Keratinocyte (primary cell): ENCODE measurements at regions not wholly inside any gene's neighbourhood (a gene's known extent, or its start where the extent isn't known, plus 50 kb on each side); places are given as distances from the start of the nearest gene placed in this dataset.
"Not testable (repeated sequence)": the region's sequence is repeated elsewhere in the genome, so short reads cannot be mapped to it uniquely, and the experiment has no call there.

Experiments used
- DNase-seq: peaks from one replicate; pipeline ENCODE4 v3.0.0-alpha.2; 2011; ENCODE audit warnings: low read depth, missing footprints, low spot score
- FAIRE-seq: peaks from 2 replicates; lab custom pipeline; 2011; peaks lifted over from hg19 to GRCh38; lab: Jason Lieb, UNC
- H2AFZ ChIP-seq: 2 replicates; pipeline ENCODE4 v1.6.0; 2012; ENCODE audit warnings: low read length, control low read depth, inconsistent platforms; ENCODE audit not compliant: control insufficient read depth
- H3K27ac ChIP-seq: 2 replicates; pipeline ENCODE4 v1.5.1; 2011; ENCODE audit warnings: low read length; ENCODE audit not compliant: control insufficient read depth, insufficient read depth
- H3K27me3 ChIP-seq: 3 replicates; pipeline ENCODE4 v1.6.0; 2011; ENCODE audit warnings: low read length; ENCODE audit not compliant: control insufficient read depth, insufficient read depth; ENCODE audit errors: extremely low read depth
- H3K36me3 ChIP-seq, 2 experiments: 2 replicates in 1 of 2; 3 replicates in 1 of 2; pipeline ENCODE4 v1.5.1; 2011; ENCODE audit warnings: low read length in 2 of 2, mild to moderate bottlenecking in 1 of 2; ENCODE audit not compliant: control insufficient read depth in 2 of 2, insufficient read depth in 2 of 2; ENCODE audit errors: extremely low read depth in 1 of 2
- H3K4me1 ChIP-seq: 3 replicates; pipeline ENCODE4 v1.5.1; 2011; ENCODE audit warnings: low read length; ENCODE audit not compliant: control insufficient read depth, insufficient read depth; ENCODE audit errors: extremely low read depth
- H3K4me2 ChIP-seq: 3 replicates; pipeline ENCODE4 v1.6.0; 2011; ENCODE audit warnings: low read depth, low read length; ENCODE audit not compliant: control insufficient read depth, insufficient read depth; ENCODE audit errors: extremely low read depth
- H3K4me3 ChIP-seq, 3 experiments: fragments of 200-600 bp in 1 of 3; sonication (generic) in 1 of 3; 2 replicates in 2 of 3; 3 replicates in 1 of 3; pipeline ENCODE4 v1.5.1; 2011 to 2016; ENCODE audit warnings: low read length in 3 of 3, mild to moderate bottlenecking in 3 of 3, control low read depth in 2 of 3, inconsistent platforms in 1 of 3, low read depth in 1 of 3, mixed read lengths in 1 of 3, mixed run types in 1 of 3, moderate library complexity in 1 of 3; ENCODE audit not compliant: control insufficient read depth in 2 of 3, insufficient read depth in 2 of 3; ENCODE audit errors: extremely low read depth in 1 of 3
- H3K79me2 ChIP-seq: 2 replicates; pipeline ENCODE4 v1.6.0; 2012; ENCODE audit warnings: low read length; ENCODE audit not compliant: control insufficient read depth, insufficient read depth
- H3K9ac ChIP-seq: 3 replicates; pipeline ENCODE4 v1.6.0; 2011; ENCODE audit warnings: low read length; ENCODE audit not compliant: control insufficient read depth, insufficient read depth; ENCODE audit errors: extremely low read depth
- H3K9me1 ChIP-seq: 3 replicates; pipeline ENCODE4 v1.6.0; 2011; ENCODE audit warnings: low read length; ENCODE audit not compliant: control insufficient read depth, insufficient read depth; ENCODE audit errors: extremely low read depth
- H3K9me3 ChIP-seq: 2 replicates; pipeline ENCODE4 v1.5.1; 2012; ENCODE audit warnings: low read depth, low read length; ENCODE audit not compliant: control insufficient read depth
- H4K20me1 ChIP-seq: 3 replicates; pipeline ENCODE4 v1.6.0; 2011; ENCODE audit warnings: low read length; ENCODE audit not compliant: control insufficient read depth, insufficient read depth; ENCODE audit errors: extremely low read depth
- CTCF ChIP-seq, 3 experiments: IDR thresholded peaks in 1 of 3; conservative IDR thresholded peaks in 1 of 3; optimal IDR thresholded peaks in 1 of 3; 2 replicates in 2 of 3; 3 replicates in 1 of 3; pipeline versions ENCODE3 to v1.5.1; 2011; ENCODE audit warnings: low read length in 3 of 3, mild to moderate bottlenecking in 3 of 3, moderate library complexity in 2 of 3, control low read depth in 1 of 3, inconsistent platforms in 1 of 3; ENCODE audit not compliant: insufficient read depth in 2 of 3; ENCODE audit errors: extremely low read depth in 1 of 3
- EZH2 ChIP-seq: IDR thresholded peaks from one replicate; pipeline ENCODE4 v1.6.1; 2012; ENCODE audit warnings: inconsistent platforms, mild to moderate bottlenecking, low read length, moderate library complexity
- dilution Hi-C: fragments of 300-500 bp; cut with MboI; formaldehyde crosslinking; loops from one replicate; pipeline ENCODE4 v1.7.0; 2020; ENCODE audit warnings: low sequenced_read_pairs; ENCODE audit not compliant: extremely low pct_ligation_motif_present

GRCh38 chr7:13117103-13117502 is 429.7 kb downstream of the ARL4A start:
- Histone ChIP-seq H3K27ac (no peak overlapping the region), H3K27me3 (no peaks in the 10 kb centered on the region), H3K9me1 (no peaks in the 10 kb centered on the region), H2AFZ (no peak overlapping the region), H3K4me2 (no peak overlapping the region), H3K9me3 (no peaks in the 10 kb centered on the region), H3K9ac (no peak overlapping the region), H3K79me2 (no peaks in the 10 kb centered on the region), H3K4me3 (no peak overlapping the region), H3K36me3 (no peaks in the 10 kb centered on the region), H3K4me1 (peaks cover 8% of the 10 kb centered on the region), H4K20me1 (no peaks in the 10 kb centered on the region)
- dilution Hi-C loops = no loop called here
- FAIRE-seq (no peak), DNase-seq (no peak)
- no peak for TF ChIP-seq EZH2
- peak in 2 of 3 experiments; percentile 26 to 35 for TF ChIP-seq CTCF (optimal IDR thresholded peaks at IDR 0.05 in 1 of 3, IDR thresholded peaks at IDR 0.05 in 1 of 3, conservative IDR thresholded peaks at IDR 0.05 in 1 of 3; ENCODE audit: extremely low read depth in 1 of 3, insufficient read depth in 2 of 3, low read length in 3 of 3)

- Histone ChIP-seq H3K79me2 (no peaks in the 10 kb centered on the region), H3K4me3 (no peak overlapping the region), H3K4me2 (no peak overlapping the region), H2AFZ (no peak overlapping the region), H4K20me1 (no peaks in the 10 kb centered on the region), H3K4me1 (peaks cover 8% of the 10 kb centered on the region), H3K27me3 (no peaks in the 10 kb centered on the region), H3K9me1 (no peaks in the 10 kb centered on the region), H3K36me3 (no peaks in the 10 kb centered on the region), H3K9me3 (no peaks in the 10 kb centered on the region), H3K9ac (no peak overlapping the region), H3K27ac (no peak overlapping the region)
- TF ChIP-seq EZH2 (no peak), CTCF (optimal IDR thresholded peaks at IDR 0.05 in 1 of 3, IDR thresholded peaks at IDR 0.05 in 1 of 3, conservative IDR thresholded peaks at IDR 0.05 in 1 of 3; ENCODE audit: extremely low read depth in 1 of 3, insufficient read depth in 2 of 3, low read length in 3 of 3) (no peak)
- no peak for FAIRE-seq
- no peak for DNase-seq
- dilution Hi-C loops = no loop called here
Observed at GRCh38 chr7:13117592-13117991, 430.2 kb downstream of the ARL4A start.

GRCh38 chr7:13124629-13125028 is 437.2 kb downstream of the ARL4A start:
- DNase-seq, H3K9ac ChIP-seq, H3K4me2 ChIP-seq, H3K36me3 ChIP-seq, H2AFZ ChIP-seq, H3K9me3 ChIP-seq, H3K27ac ChIP-seq, H3K4me3 ChIP-seq, H3K79me2 ChIP-seq, FAIRE-seq, H3K4me1 ChIP-seq, H3K9me1 ChIP-seq, dilution Hi-C loops, H4K20me1 ChIP-seq, H3K27me3 ChIP-seq: not testable (repeated sequence)
